ENCODE measurements at regions not wholly inside any gene's neighbourhood (a gene's known extent, or its start where the extent isn't known, plus 50 kb on each side); places are given as distances from the start of the nearest gene placed in this dataset.

DNA sequence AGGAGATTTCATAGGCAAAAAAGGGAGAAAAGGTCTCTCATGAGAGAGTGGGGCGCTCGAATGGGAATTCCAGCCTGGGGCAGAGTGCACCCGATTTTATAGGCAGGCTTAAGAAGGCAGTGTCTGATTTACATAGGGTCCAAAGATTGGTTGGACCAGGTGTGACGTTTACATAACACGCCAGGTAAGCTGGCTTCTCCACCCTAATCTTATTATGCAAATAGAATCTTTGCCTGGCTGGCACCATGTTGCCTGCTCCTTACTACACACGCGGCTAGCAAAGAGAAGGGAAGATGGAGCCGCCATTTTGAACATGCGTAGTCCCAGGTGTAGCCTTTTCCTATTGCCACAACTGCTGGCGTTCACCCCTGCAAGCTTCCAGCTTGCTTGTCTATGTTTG, 103.7 kb downstream of the SLC16A1 start:
- TF ChIP-seq, protein P1, sequence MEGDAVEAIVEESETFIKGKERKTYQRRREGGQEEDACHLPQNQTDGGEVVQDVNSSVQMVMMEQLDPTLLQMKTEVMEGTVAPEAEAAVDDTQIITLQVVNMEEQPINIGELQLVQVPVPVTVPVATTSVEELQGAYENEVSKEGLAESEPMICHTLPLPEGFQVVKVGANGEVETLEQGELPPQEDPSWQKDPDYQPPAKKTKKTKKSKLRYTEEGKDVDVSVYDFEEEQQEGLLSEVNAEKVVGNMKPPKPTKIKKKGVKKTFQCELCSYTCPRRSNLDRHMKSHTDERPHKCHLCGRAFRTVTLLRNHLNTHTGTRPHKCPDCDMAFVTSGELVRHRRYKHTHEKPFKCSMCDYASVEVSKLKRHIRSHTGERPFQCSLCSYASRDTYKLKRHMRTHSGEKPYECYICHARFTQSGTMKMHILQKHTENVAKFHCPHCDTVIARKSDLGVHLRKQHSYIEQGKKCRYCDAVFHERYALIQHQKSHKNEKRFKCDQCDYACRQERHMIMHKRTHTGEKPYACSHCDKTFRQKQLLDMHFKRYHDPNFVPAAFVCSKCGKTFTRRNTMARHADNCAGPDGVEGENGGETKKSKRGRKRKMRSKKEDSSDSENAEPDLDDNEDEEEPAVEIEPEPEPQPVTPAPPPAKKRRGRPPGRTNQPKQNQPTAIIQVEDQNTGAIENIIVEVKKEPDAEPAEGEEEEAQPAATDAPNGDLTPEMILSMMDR (IDR thresholded peaks at IDR 0.05; ENCODE audit: insufficient read depth in 1 of 2, low read depth in 1 of 2, low read length in 1 of 2, severe bottlenecking in 1 of 2, unreplicated experiment in 1 of 2) = no peak
- H3K27ac Mint-ChIP-seq (ENCODE audit: unreplicated experiment) = peak overlapping the region; percentile 81
- peaks cover 8% of the 10 kb centered on the region for H3K4me1 Mint-ChIP-seq (ENCODE audit: low read depth, unreplicated experiment)
- no peaks in the 10 kb centered on the region for H3K9me3 ChIP-seq
- H3K27me3 ChIP-seq (replicated peaks; ENCODE audit: control insufficient read depth, insufficient read depth, low read length) = no peaks in the 10 kb centered on the region
- peaks cover 24% of the 10 kb centered on the region for H3K36me3 Mint-ChIP-seq (ENCODE audit: insufficient read depth, unreplicated experiment)
- H3K4me3 ChIP-seq (ENCODE audit: low read depth, low read length) = peak overlapping the region; percentile 16; the same call in 1 of the 2 replicates
- CTCF ChIA-PET = interaction anchor here (0.5 to 1.3 kb wide), 2 partner anchors 15 to 221 kb away, joined by 3 to 5 read pairs; partner anchors contain the start of gene LRIG2
- intact Hi-C loops (cut with micrococcal nuclease; ENCODE audit: unreplicated experiment) = loop anchor here (2.0 kb wide), 1 partner anchor 15 kb away; no protein-coding TSS in a partner anchor
- POLR2A ChIA-PET = interaction anchor here (0.8 to 1.6 kb wide), 3 partner anchors 11 to 220 kb away, joined by 3 to 12 read pairs (median 4); partner anchors contain the start of gene SLC16A1
- H3K4me1 ChIP-seq = peaks cover 20% of the 10 kb centered on the region
- H3K9me3 Mint-ChIP-seq (ENCODE audit: unreplicated experiment) = no peaks in the 10 kb centered on the region
- no peaks in the 10 kb centered on the region for H3K27me3 Mint-ChIP-seq (ENCODE audit: insufficient read depth, unreplicated experiment)
- no peaks in the 10 kb centered on the region for H3K36me3 ChIP-seq (ENCODE audit: control insufficient read depth, insufficient read depth, low read length)
- peak overlapping the region; percentile 68 for H3K4me3 Mint-ChIP-seq (ENCODE audit: unreplicated experiment)
- TSS peak; percentile 2 for BruUV-seq (replicated peaks)
- DNase-seq = peak; percentile 68 to 91

DNA sequence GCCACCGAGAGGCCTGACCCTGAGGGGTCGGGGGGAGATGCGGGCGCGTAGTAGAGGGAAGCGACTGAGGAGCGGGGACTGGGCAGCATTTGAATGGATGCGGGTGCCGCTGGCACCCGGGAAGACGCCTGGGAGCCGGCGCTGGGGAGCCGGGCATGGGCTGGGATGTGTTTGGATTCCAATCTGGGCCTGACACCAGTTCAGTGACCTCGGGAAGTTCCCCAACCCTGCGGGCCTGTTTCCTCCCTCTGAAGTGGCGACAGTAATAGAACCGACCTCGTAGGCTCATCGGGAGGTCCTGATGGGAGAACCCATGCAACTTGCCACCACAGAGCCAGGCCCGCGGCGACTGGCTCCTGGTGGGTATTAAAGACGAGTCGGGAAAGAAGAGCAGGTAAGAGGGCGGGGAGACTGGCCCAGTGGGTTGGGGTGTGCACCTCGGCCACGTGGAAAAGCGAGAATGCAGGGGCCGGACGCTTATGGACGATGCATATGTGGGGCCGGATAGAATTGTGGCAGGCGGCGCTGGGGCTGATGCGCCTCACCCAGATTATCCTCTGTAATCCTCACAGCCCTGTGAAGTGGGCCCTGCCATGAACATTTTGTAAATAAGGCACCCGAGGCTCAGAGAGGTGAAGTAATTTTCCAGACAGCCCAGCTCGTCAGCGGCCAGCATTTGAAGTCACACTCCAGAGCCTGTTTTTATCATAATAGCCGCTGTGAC, 105.8 kb downstream of the SLC16A1 start:
- Mint-ChIP-seq H3K4me1 (ENCODE audit: low read depth, unreplicated experiment) (peaks cover 7% of the 10 kb centered on the region), H3K36me3 (ENCODE audit: insufficient read depth, unreplicated experiment) (peaks cover 24% of the 10 kb centered on the region), H3K9me3 (ENCODE audit: unreplicated experiment) (no peaks in the 10 kb centered on the region), H3K27ac (ENCODE audit: unreplicated experiment) (peak overlapping the region; percentile 99), H3K4me3 (ENCODE audit: unreplicated experiment) (peak overlapping the region; percentile 78), H3K27me3 (ENCODE audit: insufficient read depth, unreplicated experiment) (no peaks in the 10 kb centered on the region)
- intact Hi-C loops (cut with micrococcal nuclease; ENCODE audit: unreplicated experiment) = loop anchor here (2.0 kb wide), 1 partner anchor 41 kb away; no protein-coding TSS in a partner anchor
- H3K36me3 ChIP-seq (ENCODE audit: control insufficient read depth, insufficient read depth, low read length) = no peaks in the 10 kb centered on the region
- TF ChIP-seq, protein P1 (IDR thresholded peaks at IDR 0.05; ENCODE audit: insufficient read depth in 1 of 2, low read depth in 1 of 2, low read length in 1 of 2, severe bottlenecking in 1 of 2, unreplicated experiment in 1 of 2) = no peak
- POLR2A ChIA-PET = interaction anchor here (0.6 to 1.2 kb wide), 3 partner anchors 17 to 223 kb away, joined by 3 to 7 read pairs (median 4); partner anchors contain the start of gene LRIG2
- H3K4me1 ChIP-seq = peaks cover 24% of the 10 kb centered on the region
- BruUV-seq (replicated peaks) = no TSS peak
- CTCF ChIA-PET = interaction anchor here (0.5 to 1.3 kb wide), 3 partner anchors 135 to 223 kb away, joined by 5 to 9 read pairs (median 6); partner anchors contain the start of genes LRIG2 and PPM1J
- H3K4me3 ChIP-seq (ENCODE audit: low read depth, low read length) = peak overlapping the region; percentile 81
- DNase-seq = peak; percentile 56 to 71
- H3K27me3 ChIP-seq (replicated peaks; ENCODE audit: control insufficient read depth, insufficient read depth, low read length) = no peaks in the 10 kb centered on the region
- no peaks in the 10 kb centered on the region for H3K9me3 ChIP-seq

DNA sequence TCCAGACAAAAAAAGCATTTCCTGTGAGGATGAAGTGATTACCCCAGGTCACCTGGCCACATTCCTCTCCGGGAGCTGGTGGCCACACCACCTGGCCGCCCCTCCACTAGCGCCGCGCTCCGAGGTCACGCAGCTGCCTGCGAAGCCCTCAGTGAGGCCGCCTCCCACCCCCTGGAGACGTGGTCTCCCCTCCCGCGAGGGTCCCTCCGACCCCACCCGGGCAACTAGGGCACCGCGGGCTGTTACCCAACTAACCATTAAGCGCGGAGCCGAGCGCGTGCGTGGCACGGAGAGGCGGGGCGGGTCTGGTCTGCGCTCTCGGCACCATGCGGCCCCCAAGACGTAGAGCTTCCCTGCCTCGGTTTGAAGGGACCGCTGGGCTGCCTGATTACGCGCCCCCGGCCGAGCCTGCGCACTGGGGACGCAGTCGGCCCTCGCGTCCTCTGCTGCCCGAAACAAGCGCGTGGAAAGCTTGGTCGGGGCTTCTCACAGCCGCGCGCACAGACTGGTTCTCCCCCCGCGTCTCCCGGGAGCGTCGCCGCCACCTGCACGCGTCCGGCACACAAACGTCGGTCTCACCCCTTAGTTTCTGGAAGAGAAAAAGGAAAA, 106.5 kb downstream of the SLC16A1 start:
- BruUV-seq (replicated peaks) = no TSS peak
- Mint-ChIP-seq H3K27me3 (ENCODE audit: insufficient read depth, unreplicated experiment) (no peaks in the 10 kb centered on the region), H3K4me3 (ENCODE audit: unreplicated experiment) (peak overlapping the region; percentile 78), H3K27ac (ENCODE audit: unreplicated experiment) (peak overlapping the region; percentile 99), H3K9me3 (ENCODE audit: unreplicated experiment) (no peaks in the 10 kb centered on the region), H3K4me1 (ENCODE audit: low read depth, unreplicated experiment) (peaks cover 7% of the 10 kb centered on the region), H3K36me3 (ENCODE audit: insufficient read depth, unreplicated experiment) (peaks cover 24% of the 10 kb centered on the region)
- CTCF ChIA-PET = interaction anchor here (0.5 to 1.3 kb wide), 3 partner anchors 134 to 223 kb away, joined by 5 to 9 read pairs (median 6); partner anchors contain the start of genes LRIG2 and PPM1J
- Histone ChIP-seq H3K4me1 (peaks cover 25% of the 10 kb centered on the region), H3K36me3 (ENCODE audit: control insufficient read depth, insufficient read depth, low read length) (no peaks in the 10 kb centered on the region), H3K9me3 (no peaks in the 10 kb centered on the region), H3K27me3 (replicated peaks; ENCODE audit: control insufficient read depth, insufficient read depth, low read length) (no peaks in the 10 kb centered on the region), H3K4me3 (ENCODE audit: low read depth, low read length) (peak overlapping the region; percentile 81)
- TF ChIP-seq, protein P1 (IDR thresholded peaks at IDR 0.05; ENCODE audit: insufficient read depth in 1 of 2, low read depth in 1 of 2, low read length in 1 of 2, severe bottlenecking in 1 of 2, unreplicated experiment in 1 of 2) = no peak
- POLR2A ChIA-PET = interaction anchor here (0.6 to 1.2 kb wide), 7 partner anchors 16 to 1388 kb away, joined by 3 to 7 read pairs (median 4); partner anchors contain the start of gene LRIG2
- intact Hi-C loops (cut with micrococcal nuclease; ENCODE audit: unreplicated experiment) = loop anchor here (2.0 kb wide), 1 partner anchor 41 kb away; no protein-coding TSS in a partner anchor
- peak; percentile 77 to 79 for DNase-seq

Measured in Caco-2 (cell line).